H9 (cell line): ENCODE measurements at regions not wholly inside any gene's neighbourhood (a gene's known extent, or its start where the extent isn't known, plus 50 kb on each side); places are given as distances from the start of the nearest gene placed in this dataset.
A peak's percentile ranks its signal among the peaks of the same experiment; 100 is the strongest.

Experiments used
- DNase-seq: peaks from one replicate; pipeline ENCODE4 v3.0.0-alpha.2; 2017
- H2AFZ ChIP-seq: one replicate; pipeline ENCODE4 v1.6.1; 2013; ENCODE audit warnings: mild to moderate bottlenecking, low read length, control low read depth, moderate library complexity
- H2AK5ac ChIP-seq: 2 replicates; pipeline ENCODE4 v1.6.1; 2013; ENCODE audit warnings: low read length, control low read depth, mixed read lengths; ENCODE audit not compliant: insufficient read length
- H2BK120ac ChIP-seq: one replicate; pipeline ENCODE4 v1.6.1; 2013; ENCODE audit warnings: low read depth, mild to moderate bottlenecking, low read length, control low read depth, inconsistent platforms; ENCODE audit not compliant: poor library complexity, severe bottlenecking
- H2BK12ac ChIP-seq: 2 replicates; pipeline ENCODE4 v1.6.1; 2013; ENCODE audit warnings: low read length, control low read depth, mixed read lengths, low read depth; ENCODE audit not compliant: insufficient read length
- H2BK15ac ChIP-seq: 2 replicates; pipeline ENCODE4 v1.6.1; 2013; ENCODE audit warnings: low read depth, low read length, control low read depth
- H2BK20ac ChIP-seq: one replicate; pipeline ENCODE4 v1.6.1; 2013; ENCODE audit warnings: low read depth, mild to moderate bottlenecking, low read length, control low read depth, inconsistent platforms; ENCODE audit not compliant: poor library complexity, severe bottlenecking
- H2BK5ac ChIP-seq: 2 replicates; pipeline ENCODE4 v1.6.1; 2013; ENCODE audit warnings: low read length, control low read depth, mixed read lengths; ENCODE audit not compliant: insufficient read length
- H3K14ac ChIP-seq: 2 replicates; pipeline ENCODE4 v1.6.1; 2013; ENCODE audit warnings: low read length, control low read depth; ENCODE audit not compliant: insufficient read depth
- H3K18ac ChIP-seq: 2 replicates; pipeline ENCODE4 v1.6.1; 2013; ENCODE audit warnings: low read depth, mild to moderate bottlenecking, mixed read lengths, low read length, control low read depth; ENCODE audit not compliant: insufficient read length
- H3K23ac ChIP-seq: 2 replicates; pipeline ENCODE4 v1.6.1; 2013; ENCODE audit warnings: low read length, control low read depth, mixed read lengths, low read depth; ENCODE audit not compliant: insufficient read length
- H3K23me2 ChIP-seq: 2 replicates; pipeline ENCODE4 v1.6.1; 2013; ENCODE audit warnings: low read depth, mild to moderate bottlenecking, mixed read lengths, low read length, control low read depth; ENCODE audit not compliant: insufficient read length, poor library complexity, severe bottlenecking
- H3K27ac ChIP-seq: 2 replicates; pipeline ENCODE4 v1.5.1; 2013; ENCODE audit warnings: low read length, control low read depth, mixed read lengths, low read depth; ENCODE audit not compliant: insufficient read length
- H3K27me3 ChIP-seq: 2 replicates; pipeline ENCODE4 v1.6.1; 2013; ENCODE audit warnings: low read length, control low read depth, inconsistent platforms; ENCODE audit not compliant: insufficient read depth
- H3K4ac ChIP-seq: 2 replicates; pipeline ENCODE4 v1.6.1; 2013; ENCODE audit warnings: low read depth, mild to moderate bottlenecking, control low read depth, inconsistent platforms, low read length, moderate library complexity
- H3K4me1 ChIP-seq: 2 replicates; pipeline ENCODE4 v1.6.1; 2013; ENCODE audit warnings: low read length, control low read depth, inconsistent platforms; ENCODE audit not compliant: insufficient read depth
- H3K4me2 ChIP-seq: 2 replicates; pipeline ENCODE4 v1.6.1; 2013; ENCODE audit warnings: low read length, control low read depth, mixed read lengths; ENCODE audit not compliant: insufficient read length, insufficient read depth
- H3K56ac ChIP-seq: 2 replicates; pipeline ENCODE4 v1.6.1; 2013; ENCODE audit warnings: low read depth, mild to moderate bottlenecking, mixed read lengths, low read length, control low read depth; ENCODE audit not compliant: insufficient read length
- H3K79me1 ChIP-seq: 2 replicates; pipeline ENCODE4 v1.6.1; 2013; ENCODE audit warnings: low read depth, mild to moderate bottlenecking, moderate library complexity, low read length, control low read depth, inconsistent platforms; ENCODE audit not compliant: insufficient read depth, poor library complexity, severe bottlenecking
- H3K79me2 ChIP-seq: 2 replicates; pipeline ENCODE4 v1.6.1; 2013; ENCODE audit warnings: low read length, control low read depth, inconsistent platforms; ENCODE audit not compliant: insufficient read depth
- H3K9ac ChIP-seq: 2 replicates; pipeline ENCODE4 v1.6.1; 2013; ENCODE audit warnings: low read length, control low read depth, mixed read lengths; ENCODE audit not compliant: insufficient read length; ENCODE audit errors: extremely low read depth
- H3K9me3 ChIP-seq: one replicate; pipeline ENCODE4 v1.6.1; 2013; ENCODE audit warnings: low read depth, low read length, inconsistent platforms; ENCODE audit not compliant: control insufficient read depth
- H3T11ph ChIP-seq: one replicate; pipeline ENCODE4 v1.6.1; 2013; ENCODE audit warnings: mild to moderate bottlenecking, low read length, control low read depth, inconsistent platforms
- H4K20me1 ChIP-seq: one replicate; pipeline ENCODE4 v1.6.1; 2013; ENCODE audit not compliant: control insufficient read depth, insufficient read length, insufficient read depth
- H4K5ac ChIP-seq: 2 replicates; pipeline ENCODE4 v1.6.1; 2013; ENCODE audit warnings: low read depth, mild to moderate bottlenecking, mixed read lengths, low read length, control low read depth; ENCODE audit not compliant: insufficient read length
- H4K8ac ChIP-seq: replicated peaks from 2 replicates; pipeline ENCODE4 v1.6.1; 2013; ENCODE audit warnings: low read length, control low read depth, mixed read lengths, low read depth; ENCODE audit not compliant: insufficient read length
- H4K91ac ChIP-seq: 2 replicates; pipeline ENCODE4 v1.6.1; 2013; ENCODE audit warnings: low read depth, mild to moderate bottlenecking, moderate library complexity, mixed read lengths, low read length, control low read depth; ENCODE audit not compliant: insufficient read length
- H3K27ac Mint-ChIP-seq, 3 experiments: 2 replicates in 2 of 3; 3 replicates in 1 of 3; pipeline ENCODE4 v1.8.0; 2020 to 2021; ENCODE audit warnings: mixed read lengths in 3 of 3, mild to moderate bottlenecking in 1 of 3, moderate library complexity in 1 of 3
- H3K27me3 Mint-ChIP-seq: 2 replicates; pipeline ENCODE4 v1.8.0; 2021; ENCODE audit warnings: low read depth, mild to moderate bottlenecking, moderate library complexity, mixed read lengths
- H3K36me3 Mint-ChIP-seq, 3 experiments: 2 replicates in 2 of 3; 3 replicates in 1 of 3; pipeline ENCODE4 v1.8.0; 2020 to 2021; ENCODE audit warnings: low read depth in 3 of 3, mixed read lengths in 3 of 3; ENCODE audit not compliant: insufficient read depth in 1 of 3
- H3K4me1 Mint-ChIP-seq, 2 experiments: 2 replicates each; pipeline ENCODE4 v1.8.0; 2020; ENCODE audit warnings: mixed read lengths in 2 of 2
- H3K4me3 Mint-ChIP-seq, 2 experiments: 2 replicates in 1 of 2; 3 replicates in 1 of 2; pipeline ENCODE4 v1.8.0; 2020 to 2021; ENCODE audit warnings: mild to moderate bottlenecking in 2 of 2, mixed read lengths in 2 of 2, moderate library complexity in 1 of 2
- H3K9me3 Mint-ChIP-seq, 2 experiments: 2 replicates in 1 of 2; 3 replicates in 1 of 2; pipeline ENCODE4 v1.8.0; 2020; ENCODE audit warnings: mild to moderate bottlenecking in 2 of 2, mixed read lengths in 2 of 2, moderate library complexity in 1 of 2
- CTCF ChIP-seq: fragments of 200-600 bp; sonication (generic); conservative IDR thresholded peaks from 3 replicates; pipeline ENCODE4 v1.8.0; 2021; ENCODE audit warnings: antibody characterized with exemption, mild to moderate bottlenecking
- WGBS: extraction: QIAGEN DNeasy Blood & Tissue Kit; methylation state at CpG from one replicate; pipeline ENCODE4 v1.1.7; 2013; ENCODE audit warnings: missing lambda C conversion rate, low lambda C conversion rate, mixed read lengths; ENCODE audit not compliant: insufficient read length; ENCODE audit errors: extremely low coverage; 5-methylcytosine and 5-hydroxymethylcytosine counted together

DNA sequence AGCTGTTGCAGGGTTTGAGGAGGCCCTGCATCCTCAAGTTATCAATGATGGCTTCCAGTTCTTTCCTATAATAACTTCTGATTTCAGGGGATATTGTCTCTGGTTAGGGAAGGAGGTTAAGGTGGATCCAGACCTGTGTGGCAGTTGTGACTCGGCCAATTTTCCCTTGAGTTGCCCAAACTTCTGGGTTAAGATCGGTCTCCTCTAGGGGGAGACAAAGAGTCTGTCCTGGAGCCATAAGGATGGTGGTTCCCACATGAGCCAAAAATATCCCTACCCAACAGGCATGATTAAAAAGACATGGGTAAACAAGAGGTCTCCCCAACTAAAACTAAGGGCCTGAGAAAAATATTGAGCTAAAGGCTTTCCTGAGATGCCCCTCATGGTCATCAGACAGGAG is 227.5 kb upstream of the MDFIC2 start:
- Histone ChIP-seq H3K79me2 (no peaks in the 10 kb centered on the region), H3K14ac (no peak overlapping the region), H3K27me3 (no peaks in the 10 kb centered on the region), H2BK120ac (no peak overlapping the region), H3K4me1 (peaks cover 2% of the 10 kb centered on the region; the same call in 1 of the 2 replicates), H3T11ph (no peak overlapping the region), H3K9ac (no peak overlapping the region), H2AK5ac (no peak overlapping the region), H2BK5ac (no peak overlapping the region), H4K8ac (no peak overlapping the region), H3K4me2 (no peak overlapping the region), H4K20me1 (no peaks in the 10 kb centered on the region), H3K18ac (no peak overlapping the region), H3K79me1 (no peaks in the 10 kb centered on the region), H3K23me2 (no peaks in the 10 kb centered on the region), H3K56ac (no peak overlapping the region), H2AFZ (no peak overlapping the region), H3K4ac (no peak overlapping the region), H2BK15ac (no peak overlapping the region), H3K9me3 (no peaks in the 10 kb centered on the region), H3K23ac (no peak overlapping the region), H4K5ac (no peak overlapping the region), H3K27ac (no peak overlapping the region), H2BK20ac (no peak overlapping the region), H2BK12ac (no peak overlapping the region), H4K91ac (no peak overlapping the region)
- H3K4me1 Mint-ChIP-seq: peaks cover 19% of the 10 kb centered on the region in 2 experiments
- peaks cover 9% of the 10 kb centered on the region for H3K27me3 Mint-ChIP-seq
- peak; percentile 57 for TF ChIP-seq CTCF
- peaks cover 6 to 10% of the 10 kb centered on the region in 2 experiments; a peak in 3 of 5 replicates for H3K9me3 Mint-ChIP-seq
- DNase-seq: no peak
- WGBS: no CpG with 5 or more reads among the region's 2 CpGs
- no peak overlapping the region for H3K27ac Mint-ChIP-seq
- H3K36me3 Mint-ChIP-seq: peaks cover 3 to 8% (median 5%) of the 10 kb centered on the region in 3 experiments
- no peak overlapping the region for H3K4me3 Mint-ChIP-seq
